H9 (cell line): ENCODE measurements at regions not wholly inside any gene's neighbourhood (a gene's known extent, or its start where the extent isn't known, plus 50 kb on each side); places are given as distances from the start of the nearest gene placed in this dataset.

Experiments used
- DNase-seq: peaks from one replicate; pipeline ENCODE4 v3.0.0-alpha.2; 2017
- H2AFZ ChIP-seq: one replicate; pipeline ENCODE4 v1.6.1; 2013; ENCODE audit warnings: mild to moderate bottlenecking, low read length, control low read depth, moderate library complexity
- H2AK5ac ChIP-seq: 2 replicates; pipeline ENCODE4 v1.6.1; 2013; ENCODE audit warnings: low read length, control low read depth, mixed read lengths; ENCODE audit not compliant: insufficient read length
- H2BK120ac ChIP-seq: one replicate; pipeline ENCODE4 v1.6.1; 2013; ENCODE audit warnings: low read depth, mild to moderate bottlenecking, low read length, control low read depth, inconsistent platforms; ENCODE audit not compliant: poor library complexity, severe bottlenecking
- H2BK12ac ChIP-seq: 2 replicates; pipeline ENCODE4 v1.6.1; 2013; ENCODE audit warnings: low read length, control low read depth, mixed read lengths, low read depth; ENCODE audit not compliant: insufficient read length
- H2BK15ac ChIP-seq: 2 replicates; pipeline ENCODE4 v1.6.1; 2013; ENCODE audit warnings: low read depth, low read length, control low read depth
- H2BK20ac ChIP-seq: one replicate; pipeline ENCODE4 v1.6.1; 2013; ENCODE audit warnings: low read depth, mild to moderate bottlenecking, low read length, control low read depth, inconsistent platforms; ENCODE audit not compliant: poor library complexity, severe bottlenecking
- H2BK5ac ChIP-seq: 2 replicates; pipeline ENCODE4 v1.6.1; 2013; ENCODE audit warnings: low read length, control low read depth, mixed read lengths; ENCODE audit not compliant: insufficient read length
- H3K14ac ChIP-seq: 2 replicates; pipeline ENCODE4 v1.6.1; 2013; ENCODE audit warnings: low read length, control low read depth; ENCODE audit not compliant: insufficient read depth
- H3K18ac ChIP-seq: 2 replicates; pipeline ENCODE4 v1.6.1; 2013; ENCODE audit warnings: low read depth, mild to moderate bottlenecking, mixed read lengths, low read length, control low read depth; ENCODE audit not compliant: insufficient read length
- H3K23ac ChIP-seq: 2 replicates; pipeline ENCODE4 v1.6.1; 2013; ENCODE audit warnings: low read length, control low read depth, mixed read lengths, low read depth; ENCODE audit not compliant: insufficient read length
- H3K23me2 ChIP-seq: 2 replicates; pipeline ENCODE4 v1.6.1; 2013; ENCODE audit warnings: low read depth, mild to moderate bottlenecking, mixed read lengths, low read length, control low read depth; ENCODE audit not compliant: insufficient read length, poor library complexity, severe bottlenecking
- H3K27ac ChIP-seq: 2 replicates; pipeline ENCODE4 v1.5.1; 2013; ENCODE audit warnings: low read length, control low read depth, mixed read lengths, low read depth; ENCODE audit not compliant: insufficient read length
- H3K27me3 ChIP-seq: 2 replicates; pipeline ENCODE4 v1.6.1; 2013; ENCODE audit warnings: low read length, control low read depth, inconsistent platforms; ENCODE audit not compliant: insufficient read depth
- H3K4ac ChIP-seq: 2 replicates; pipeline ENCODE4 v1.6.1; 2013; ENCODE audit warnings: low read depth, mild to moderate bottlenecking, control low read depth, inconsistent platforms, low read length, moderate library complexity
- H3K4me1 ChIP-seq: 2 replicates; pipeline ENCODE4 v1.6.1; 2013; ENCODE audit warnings: low read length, control low read depth, inconsistent platforms; ENCODE audit not compliant: insufficient read depth
- H3K4me2 ChIP-seq: 2 replicates; pipeline ENCODE4 v1.6.1; 2013; ENCODE audit warnings: low read length, control low read depth, mixed read lengths; ENCODE audit not compliant: insufficient read length, insufficient read depth
- H3K56ac ChIP-seq: 2 replicates; pipeline ENCODE4 v1.6.1; 2013; ENCODE audit warnings: low read depth, mild to moderate bottlenecking, mixed read lengths, low read length, control low read depth; ENCODE audit not compliant: insufficient read length
- H3K79me1 ChIP-seq: 2 replicates; pipeline ENCODE4 v1.6.1; 2013; ENCODE audit warnings: low read depth, mild to moderate bottlenecking, moderate library complexity, low read length, control low read depth, inconsistent platforms; ENCODE audit not compliant: insufficient read depth, poor library complexity, severe bottlenecking
- H3K79me2 ChIP-seq: 2 replicates; pipeline ENCODE4 v1.6.1; 2013; ENCODE audit warnings: low read length, control low read depth, inconsistent platforms; ENCODE audit not compliant: insufficient read depth
- H3K9ac ChIP-seq: 2 replicates; pipeline ENCODE4 v1.6.1; 2013; ENCODE audit warnings: low read length, control low read depth, mixed read lengths; ENCODE audit not compliant: insufficient read length; ENCODE audit errors: extremely low read depth
- H3K9me3 ChIP-seq: one replicate; pipeline ENCODE4 v1.6.1; 2013; ENCODE audit warnings: low read depth, low read length, inconsistent platforms; ENCODE audit not compliant: control insufficient read depth
- H3T11ph ChIP-seq: one replicate; pipeline ENCODE4 v1.6.1; 2013; ENCODE audit warnings: mild to moderate bottlenecking, low read length, control low read depth, inconsistent platforms
- H4K20me1 ChIP-seq: one replicate; pipeline ENCODE4 v1.6.1; 2013; ENCODE audit not compliant: control insufficient read depth, insufficient read length, insufficient read depth
- H4K5ac ChIP-seq: 2 replicates; pipeline ENCODE4 v1.6.1; 2013; ENCODE audit warnings: low read depth, mild to moderate bottlenecking, mixed read lengths, low read length, control low read depth; ENCODE audit not compliant: insufficient read length
- H4K8ac ChIP-seq: replicated peaks from 2 replicates; pipeline ENCODE4 v1.6.1; 2013; ENCODE audit warnings: low read length, control low read depth, mixed read lengths, low read depth; ENCODE audit not compliant: insufficient read length
- H4K91ac ChIP-seq: 2 replicates; pipeline ENCODE4 v1.6.1; 2013; ENCODE audit warnings: low read depth, mild to moderate bottlenecking, moderate library complexity, mixed read lengths, low read length, control low read depth; ENCODE audit not compliant: insufficient read length
- H3K27ac Mint-ChIP-seq, 3 experiments: 2 replicates in 2 of 3; 3 replicates in 1 of 3; pipeline ENCODE4 v1.8.0; 2020 to 2021; ENCODE audit warnings: mixed read lengths in 3 of 3, mild to moderate bottlenecking in 1 of 3, moderate library complexity in 1 of 3
- H3K27me3 Mint-ChIP-seq: 2 replicates; pipeline ENCODE4 v1.8.0; 2021; ENCODE audit warnings: low read depth, mild to moderate bottlenecking, moderate library complexity, mixed read lengths
- H3K36me3 Mint-ChIP-seq, 3 experiments: 2 replicates in 2 of 3; 3 replicates in 1 of 3; pipeline ENCODE4 v1.8.0; 2020 to 2021; ENCODE audit warnings: low read depth in 3 of 3, mixed read lengths in 3 of 3; ENCODE audit not compliant: insufficient read depth in 1 of 3
- H3K4me1 Mint-ChIP-seq, 2 experiments: 2 replicates each; pipeline ENCODE4 v1.8.0; 2020; ENCODE audit warnings: mixed read lengths in 2 of 2
- H3K4me3 Mint-ChIP-seq, 2 experiments: 2 replicates in 1 of 2; 3 replicates in 1 of 2; pipeline ENCODE4 v1.8.0; 2020 to 2021; ENCODE audit warnings: mild to moderate bottlenecking in 2 of 2, mixed read lengths in 2 of 2, moderate library complexity in 1 of 2
- H3K9me3 Mint-ChIP-seq, 2 experiments: 2 replicates in 1 of 2; 3 replicates in 1 of 2; pipeline ENCODE4 v1.8.0; 2020; ENCODE audit warnings: mild to moderate bottlenecking in 2 of 2, mixed read lengths in 2 of 2, moderate library complexity in 1 of 2
- CTCF ChIP-seq: fragments of 200-600 bp; sonication (generic); conservative IDR thresholded peaks from 3 replicates; pipeline ENCODE4 v1.8.0; 2021; ENCODE audit warnings: antibody characterized with exemption, mild to moderate bottlenecking
- WGBS: extraction: QIAGEN DNeasy Blood & Tissue Kit; methylation state at CpG from one replicate; pipeline ENCODE4 v1.1.7; 2013; ENCODE audit warnings: missing lambda C conversion rate, low lambda C conversion rate, mixed read lengths; ENCODE audit not compliant: insufficient read length; ENCODE audit errors: extremely low coverage; 5-methylcytosine and 5-hydroxymethylcytosine counted together

GRCh38 chr15:85910834-85911233 lies 116.1 kb upstream of the KLHL25 start:
- Mint-ChIP-seq H3K27me3 (peaks cover 2% of the 10 kb centered on the region; the same call in 1 of the 2 replicates), H3K9me3 (no peaks in the 10 kb centered on the region), H3K4me3 (no peak overlapping the region), H3K4me1 (peaks cover 17 to 19% of the 10 kb centered on the region in 2 experiments), H3K27ac (no peak overlapping the region), H3K36me3 (no peaks in the 10 kb centered on the region)
- Histone ChIP-seq H2BK20ac (no peak overlapping the region), H4K20me1 (no peaks in the 10 kb centered on the region), H3K56ac (no peak overlapping the region), H3K23ac (no peak overlapping the region), H2AK5ac (no peak overlapping the region), H2AFZ (no peak overlapping the region), H4K8ac (no peak overlapping the region), H4K5ac (no peak overlapping the region), H3K4me2 (no peak overlapping the region), H2BK15ac (no peak overlapping the region), H3K79me2 (no peaks in the 10 kb centered on the region), H3K27ac (no peak overlapping the region), H3K18ac (no peak overlapping the region), H4K91ac (no peak overlapping the region), H3K27me3 (no peaks in the 10 kb centered on the region), H3K14ac (no peak overlapping the region), H3K79me1 (no peaks in the 10 kb centered on the region), H3K9me3 (no peaks in the 10 kb centered on the region), H3K23me2 (no peaks in the 10 kb centered on the region), H3K4ac (no peak overlapping the region), H3T11ph (no peak overlapping the region), H2BK12ac (no peak overlapping the region), H2BK5ac (no peak overlapping the region), H3K9ac (no peak overlapping the region), H2BK120ac (no peak overlapping the region), H3K4me1 (no peaks in the 10 kb centered on the region; the same call in 1 of the 2 replicates)
- WGBS = no CpG with 5 or more reads among the region's 5 CpGs
- no peak for TF ChIP-seq CTCF
- no peak for DNase-seq
